ENCODE measurements at regions not wholly inside any gene's neighbourhood (a gene's known extent, or its start where the extent isn't known, plus 50 kb on each side); places are given as distances from the start of the nearest gene placed in this dataset.
A peak's percentile ranks its signal among the peaks of the same experiment; 100 is the strongest.
"Not testable (repeated sequence)": the region's sequence is repeated elsewhere in the genome, so short reads cannot be mapped to it uniquely, and the experiment has no call there.

- no peak for DNase-seq (ENCODE audit: low read depth)
- no peak for TF ChIP-seq CTCF (IDR thresholded peaks at IDR 0.05; ENCODE audit: low read length, missing control alignments)
- H3K4me3 ChIP-seq (replicated peaks; ENCODE audit: low read depth, low read length) = no peak overlapping the region
These were observed 86.8 kb upstream of the ANK3 start for GRCh38 chr10:60476451-60476850.

- DNase-seq (ENCODE audit: low read depth) = no peak
- no peak for TF ChIP-seq CTCF (IDR thresholded peaks at IDR 0.05; ENCODE audit: low read length, missing control alignments)
- H3K4me3 ChIP-seq (replicated peaks; ENCODE audit: low read depth, low read length) = no peak overlapping the region
These were observed 83.9 kb upstream of the ANK3 start for GRCh38 chr10:60473557-60473956.

GRCh38 chr10:60470091-60470490 is 80.4 kb upstream of the ANK3 start:
- no peak for DNase-seq (ENCODE audit: low read depth)
- H3K4me3 ChIP-seq (replicated peaks; ENCODE audit: low read depth, low read length) = no peak overlapping the region
- no peak for TF ChIP-seq CTCF (IDR thresholded peaks at IDR 0.05; ENCODE audit: low read length, missing control alignments)

- not testable (repeated sequence) for H3K4me3 ChIP-seq (replicated peaks; ENCODE audit: low read depth, low read length); DNase-seq (ENCODE audit: low read depth)
These were observed 79.5 kb upstream of the ANK3 start for GRCh38 chr10:60469147-60469546.

GRCh38 chr10:60467202-60467546 is 77.5 kb upstream of the ANK3 start:
- no peak for DNase-seq (ENCODE audit: low read depth)

GRCh38 chr10:60466267-60467201 is 76.9 kb upstream of the ANK3 start:
- H3K4me3 ChIP-seq (replicated peaks; ENCODE audit: low read depth, low read length) = no peak overlapping the region
- DNase-seq (ENCODE audit: low read depth) = no peak
- peak; percentile 17 for TF ChIP-seq CTCF (IDR thresholded peaks at IDR 0.05; ENCODE audit: low read length, missing control alignments)

More at GRCh38 chr10:60467202-60467546, 77.5 kb upstream of the ANK3 start:
- TF ChIP-seq CTCF (IDR thresholded peaks at IDR 0.05; ENCODE audit: low read length, missing control alignments) = no peak
- H3K4me3 ChIP-seq (replicated peaks; ENCODE audit: low read depth, low read length) = no peak overlapping the region

GRCh38 chr10:60465801-60466200 is 76.1 kb upstream of the ANK3 start:
- DNase-seq (ENCODE audit: low read depth) = peak; percentile 37

More at GRCh38 chr10:60465801-60466200, 76.1 kb upstream of the ANK3 start:
- no peak overlapping the region for H3K4me3 ChIP-seq (replicated peaks; ENCODE audit: low read depth, low read length)
- no peak for TF ChIP-seq CTCF (IDR thresholded peaks at IDR 0.05; ENCODE audit: low read length, missing control alignments)

Measured in fibroblast of pulmonary artery (primary cell).